OCI-LY3 (cell line): ENCODE measurements at regions not wholly inside any gene's neighbourhood (a gene's known extent, or its start where the extent isn't known, plus 50 kb on each side); places are given as distances from the start of the nearest gene placed in this dataset.

ENCODE experiments used
- H2AFZ ChIP-seq: fragments of 200-600, 300-600 bp; shearing (Covaris generic); 2 replicates; pipeline ENCODE4 v1.6.0; 2014; ENCODE audit warnings: antibody characterized with exemption, low read depth, low read length
- H3K27ac ChIP-seq: fragments of 200-600, 300-600 bp; sonication (generic); 2 replicates; pipeline ENCODE4 v1.5.1; 2014; ENCODE audit warnings: mild to moderate bottlenecking, low read length, moderate library complexity, mixed read lengths
- H3K27me3 ChIP-seq: fragments of 200-600, 300-600 bp; sonication (generic); 2 replicates; pipeline ENCODE4 v1.6.1; 2014; ENCODE audit warnings: low read depth, low read length, mixed read lengths
- H3K36me3 ChIP-seq: fragments of 200-600, 300-600 bp; sonication (generic); replicated peaks from 2 replicates; pipeline ENCODE3; 2014; ENCODE audit warnings: low read depth, low read length, mixed read lengths
- H3K4me1 ChIP-seq: fragments of 300-600, 200-600 bp; sonication (generic); 2 replicates; pipeline ENCODE4 v1.6.1; 2014; ENCODE audit warnings: low read length, mixed read lengths
- H3K4me2 ChIP-seq: fragments of 200-600, 300-600 bp; sonication (generic); 2 replicates; pipeline ENCODE4 v1.6.1; 2014; ENCODE audit warnings: low read length, mixed read lengths
- H3K4me3 ChIP-seq: fragments of 300-600, 200-600 bp; sonication (generic); 2 replicates; pipeline ENCODE4 v1.5.1; 2014; ENCODE audit warnings: antibody characterized with exemption, mild to moderate bottlenecking, low read length, moderate library complexity
- H3K79me2 ChIP-seq: fragments of 300-600, 200-600 bp; shearing (Covaris generic); 2 replicates; pipeline ENCODE4 v1.6.1; 2014; ENCODE audit warnings: mild to moderate bottlenecking, low read length, mixed read lengths
- H3K9ac ChIP-seq: fragments of 300-600, 200-600 bp; shearing (Covaris generic); 2 replicates; pipeline ENCODE4 v1.6.0; 2014; ENCODE audit warnings: mild to moderate bottlenecking, low read length, moderate library complexity
- H3K9me3 ChIP-seq: fragments of 200-600, 300-600 bp; shearing (Covaris generic); 2 replicates; pipeline ENCODE4 v1.6.1; 2014; ENCODE audit warnings: low read length, mixed read lengths; ENCODE audit not compliant: insufficient read depth
- H4K20me1 ChIP-seq: fragments of 200-600, 300-600 bp; sonication (generic); 2 replicates; pipeline ENCODE4 v1.6.1; 2016; ENCODE audit warnings: low read length, mixed read lengths; ENCODE audit not compliant: insufficient read depth
- CTCF ChIP-seq: fragments of 200-600, 300-600 bp; sonication (generic); IDR thresholded peaks from 2 replicates; pipeline ENCODE4 v1.5.1; 2014; ENCODE audit warnings: antibody characterized with exemption, low read length, low read depth
- EZH2phosphoT487 ChIP-seq: fragments of 200-600 bp; shearing (Covaris generic); IDR thresholded peaks from 2 replicates; pipeline ENCODE4 v1.6.1; 2018; ENCODE audit warnings: antibody characterized with exemption, mixed run types, low read depth

GRCh38 chr2:185625604-185626003 lies 113.0 kb upstream of the FSIP2 start:
- Histone ChIP-seq H2AFZ (no peak overlapping the region), H3K4me3 (no peak overlapping the region), H3K4me2 (no peak overlapping the region), H3K27ac (no peak overlapping the region), H3K27me3 (no peaks in the 10 kb centered on the region), H3K4me1 (no peaks in the 10 kb centered on the region), H3K79me2 (no peaks in the 10 kb centered on the region), H3K36me3 (no peaks in the 10 kb centered on the region), H3K9ac (no peak overlapping the region), H4K20me1 (no peaks in the 10 kb centered on the region), H3K9me3 (no peaks in the 10 kb centered on the region)
- TF ChIP-seq CTCF (no peak), EZH2phosphoT487 (no peak)

DNA sequence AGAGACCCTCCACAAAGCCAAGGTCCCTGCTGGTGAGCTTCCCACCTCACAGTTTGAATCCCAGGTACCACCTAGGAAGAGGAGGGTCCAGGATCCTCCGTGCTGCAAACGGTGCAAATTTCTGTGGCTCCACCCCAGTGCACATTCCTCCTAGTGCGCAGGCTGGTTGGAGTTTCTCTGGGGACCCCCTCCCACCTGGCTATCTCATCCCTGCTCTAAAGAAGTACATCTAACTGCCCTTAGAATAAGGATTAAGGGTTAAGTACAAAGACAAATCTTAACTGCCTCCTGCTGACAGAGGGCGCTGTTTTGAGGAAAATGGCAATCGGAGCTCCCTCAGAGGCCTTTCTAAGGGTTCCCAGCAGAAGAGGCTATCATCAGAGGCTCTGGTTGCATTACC lies 109.6 kb upstream of the FSIP2 start:
- H3K79me2 ChIP-seq, result no peaks in the 10 kb centered on the region
- no peaks in the 10 kb centered on the region for H4K20me1 ChIP-seq
- TF ChIP-seq EZH2phosphoT487 (no peak), CTCF (peak; percentile 60)
- H2AFZ ChIP-seq, result no peak overlapping the region
- H3K27me3 ChIP-seq, result no peaks in the 10 kb centered on the region
- no peak overlapping the region for H3K27ac ChIP-seq
- H3K36me3 ChIP-seq, result no peaks in the 10 kb centered on the region
- no peak overlapping the region for H3K4me3 ChIP-seq
- H3K9me3 ChIP-seq, result no peaks in the 10 kb centered on the region
- no peaks in the 10 kb centered on the region for H3K4me1 ChIP-seq
- no peak overlapping the region for H3K9ac ChIP-seq
- no peak overlapping the region for H3K4me2 ChIP-seq

DNA sequence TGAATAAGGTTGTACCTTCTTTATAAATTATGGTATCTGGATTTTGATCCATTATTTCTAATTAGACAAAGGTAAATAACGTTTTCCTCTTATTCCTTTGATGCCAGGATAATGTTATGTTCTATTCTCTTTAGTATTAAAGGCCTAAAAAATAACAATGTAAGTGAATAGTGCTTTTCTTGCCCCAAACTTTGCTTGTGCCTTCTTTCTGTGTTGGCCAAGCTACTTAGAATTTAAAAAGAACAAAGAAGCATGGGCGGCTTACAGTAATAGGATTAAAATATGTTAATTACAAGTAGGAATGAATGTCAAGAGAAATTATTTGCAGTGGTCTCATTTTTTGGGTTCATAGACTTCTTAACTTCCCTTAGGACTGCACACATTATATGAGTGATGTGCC lies 105.0 kb upstream of the FSIP2 start:
- Histone ChIP-seq H3K9ac (no peak overlapping the region), H3K9me3 (no peaks in the 10 kb centered on the region), H3K36me3 (no peaks in the 10 kb centered on the region), H3K27me3 (no peaks in the 10 kb centered on the region), H3K4me3 (no peak overlapping the region), H3K79me2 (no peaks in the 10 kb centered on the region), H3K27ac (no peak overlapping the region), H2AFZ (no peak overlapping the region), H3K4me2 (no peak overlapping the region), H4K20me1 (no peaks in the 10 kb centered on the region), H3K4me1 (no peaks in the 10 kb centered on the region)
- TF ChIP-seq EZH2phosphoT487 (no peak), CTCF (no peak)

GRCh38 chr2:185638771-185639170 lies 99.8 kb upstream of the FSIP2 start:
- no peaks in the 10 kb centered on the region for H4K20me1 ChIP-seq
- H3K27me3 ChIP-seq, result no peaks in the 10 kb centered on the region
- no peak overlapping the region for H3K27ac ChIP-seq
- no peaks in the 10 kb centered on the region for H3K79me2 ChIP-seq
- no peak overlapping the region for H3K4me3 ChIP-seq
- no peak overlapping the region for H2AFZ ChIP-seq
- no peaks in the 10 kb centered on the region for H3K9me3 ChIP-seq
- no peaks in the 10 kb centered on the region for H3K4me1 ChIP-seq
- no peak overlapping the region for H3K9ac ChIP-seq
- TF ChIP-seq CTCF, result no peak
- no peak for TF ChIP-seq EZH2phosphoT487
- H3K4me2 ChIP-seq, result no peak overlapping the region
- H3K36me3 ChIP-seq, result no peaks in the 10 kb centered on the region
